Islet precursor cell (in vitro differentiated cells): ENCODE measurements at regions not wholly inside any gene's neighbourhood (a gene's known extent, or its start where the extent isn't known, plus 50 kb on each side); places are given as distances from the start of the nearest gene placed in this dataset.
"Not testable (repeated sequence)": the region's sequence is repeated elsewhere in the genome, so short reads cannot be mapped to it uniquely, and the experiment has no call there.

Experiments
- DNase-seq: peaks from one replicate; pipeline ENCODE4 v3.0.0-alpha.2; 2018

GRCh38 chr13:99766641-99767045 lies 204.9 kb downstream of the ZIC5 start:
- DNase-seq = no peak

DNA sequence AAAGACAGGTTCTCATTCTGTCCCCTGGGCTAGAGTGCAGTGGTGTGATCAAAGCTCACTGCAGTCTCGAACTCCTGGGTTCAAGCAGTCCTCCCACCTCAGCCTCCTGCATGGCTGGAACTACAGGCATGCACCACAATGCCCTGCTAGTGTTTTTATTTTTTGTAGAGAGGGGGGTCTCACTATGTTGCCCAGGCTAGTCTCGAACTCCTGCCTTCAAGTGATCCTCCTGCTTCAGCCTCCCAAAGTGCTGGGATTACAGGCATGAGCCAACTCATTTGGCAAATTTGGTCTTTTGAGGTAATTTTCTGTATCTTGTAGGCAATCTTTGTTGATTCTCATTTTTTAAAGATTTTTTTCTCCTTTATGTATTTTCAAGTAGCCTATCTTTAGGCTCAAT lies 205.7 kb downstream of the ZIC5 start:
- DNase-seq = no peak

- DNase-seq = no peak
These were observed 211.1 kb downstream of the ZIC5 start for GRCh38 chr13:99760456-99760855.

- no peak for DNase-seq
These were observed 212.4 kb downstream of the ZIC5 start for GRCh38 chr13:99759163-99759552.

DNA sequence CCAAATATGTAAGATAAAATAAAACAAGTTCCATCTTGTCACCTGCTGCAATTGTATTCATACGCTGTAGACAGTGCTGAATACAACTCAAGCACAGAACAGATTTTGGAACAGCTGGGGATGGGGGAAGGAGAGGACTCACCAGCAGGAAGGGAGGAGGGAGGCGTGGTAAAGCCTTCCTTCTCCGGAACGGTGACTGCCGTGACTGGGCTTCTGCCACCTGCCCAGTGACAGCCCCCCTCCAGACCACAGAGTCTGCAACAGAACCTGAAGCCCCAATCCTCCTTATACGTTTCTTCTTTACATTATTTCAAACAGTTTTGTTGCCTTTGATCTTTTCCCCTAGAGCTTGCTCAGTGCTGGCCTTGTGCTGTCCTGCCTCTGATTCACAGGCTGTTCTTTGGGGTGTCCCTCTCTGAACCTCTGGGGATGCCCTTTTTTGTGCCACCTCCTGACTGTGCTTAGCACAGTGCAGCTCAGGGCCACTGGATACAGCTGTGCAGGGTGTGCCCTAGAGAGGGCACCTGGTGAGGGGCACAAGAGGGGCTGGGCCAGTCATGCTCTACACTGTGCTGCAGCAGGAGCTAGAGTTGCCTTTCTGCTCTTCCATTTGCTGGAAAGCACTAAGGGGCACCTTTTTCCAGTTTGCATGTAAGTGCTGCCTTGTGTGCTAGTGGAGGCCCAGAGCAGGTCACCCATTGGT lies 213.0 kb downstream of the ZIC5 start:
- no peak for DNase-seq

DNA sequence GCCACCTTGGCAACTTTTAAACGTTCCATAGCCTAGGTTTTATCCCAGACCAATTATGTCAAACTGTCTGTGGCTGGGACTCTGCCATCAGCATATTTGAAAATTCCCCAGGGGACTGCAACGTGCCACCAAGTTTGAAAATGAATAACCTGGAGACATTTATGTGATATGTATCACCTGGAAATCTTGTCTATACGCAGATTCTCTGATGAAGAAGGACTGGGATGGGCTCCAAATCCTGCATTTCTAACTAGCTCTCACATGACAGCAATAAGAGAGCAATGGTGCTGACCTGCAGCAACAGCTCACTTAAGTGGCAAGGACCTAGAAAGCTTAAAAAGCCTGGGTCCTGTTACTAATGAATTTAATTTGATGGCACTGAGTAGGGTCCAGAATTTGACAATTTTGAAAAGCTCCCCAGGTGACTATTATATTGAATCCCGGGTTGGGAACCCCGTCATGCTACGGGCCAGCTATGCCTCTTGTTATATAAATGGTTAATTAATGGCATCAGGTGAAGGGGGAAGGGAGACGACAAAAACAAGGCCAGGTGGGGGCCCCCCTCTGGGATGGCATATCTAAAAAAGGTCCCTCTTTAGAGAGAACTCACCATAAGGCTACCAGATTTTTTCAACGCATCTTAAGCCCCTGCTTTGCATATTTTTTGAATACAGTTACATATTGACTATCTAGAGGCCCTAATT lies 213.7 kb downstream of the ZIC5 start:
- DNase-seq = no peak

DNA sequence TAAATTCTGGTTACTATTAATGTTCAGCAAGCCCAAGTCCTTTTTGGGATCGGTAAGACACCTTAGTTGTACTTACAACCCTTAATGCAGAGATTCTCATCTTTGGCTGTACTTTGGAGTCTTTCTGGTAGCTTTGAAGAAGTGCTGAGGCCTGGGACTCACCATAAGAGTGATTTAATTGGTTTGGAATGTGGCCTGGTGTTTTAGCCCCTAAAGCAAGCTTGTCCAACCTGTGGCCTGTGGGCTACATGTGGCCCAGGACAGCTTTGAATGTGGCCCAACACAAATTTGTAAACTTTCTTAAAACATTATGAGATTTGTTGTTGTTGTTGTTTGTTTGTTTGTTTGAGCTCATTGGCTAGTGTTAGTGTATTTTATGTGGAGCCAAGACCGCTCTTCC lies 215.3 kb downstream of the ZIC5 start:
- DNase-seq = peak; percentile 83

GRCh38 chr13:99754750-99755149 lies 216.8 kb downstream of the ZIC5 start:
- DNase-seq = not testable (repeated sequence)

DNA sequence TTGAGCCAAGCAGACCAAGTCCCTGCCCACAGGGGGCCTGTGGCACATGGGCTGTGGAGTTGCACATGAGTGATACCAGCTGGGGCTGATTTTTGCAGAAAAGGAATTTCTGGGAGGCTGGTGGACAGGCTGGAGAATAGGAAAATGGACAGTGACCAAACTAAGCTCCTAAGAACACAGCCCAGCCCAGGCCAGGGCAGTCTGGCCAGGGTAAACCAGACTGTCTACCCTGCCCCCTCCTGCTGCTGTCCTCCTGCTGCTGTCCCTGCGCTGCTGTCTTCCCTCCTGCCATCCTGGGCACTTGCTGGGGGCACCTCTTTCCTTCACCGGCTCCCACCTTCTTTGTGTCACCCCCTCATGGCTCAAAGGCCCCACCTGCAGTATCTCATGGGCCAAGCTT lies 219.2 kb downstream of the ZIC5 start:
- peak; percentile 32 for DNase-seq

GRCh38 chr13:99751517-99752199 lies 219.9 kb downstream of the ZIC5 start:
- DNase-seq = no peak

- DNase-seq = peak; percentile 11
These were observed 220.6 kb downstream of the ZIC5 start for GRCh38 chr13:99750951-99751350.

DNA sequence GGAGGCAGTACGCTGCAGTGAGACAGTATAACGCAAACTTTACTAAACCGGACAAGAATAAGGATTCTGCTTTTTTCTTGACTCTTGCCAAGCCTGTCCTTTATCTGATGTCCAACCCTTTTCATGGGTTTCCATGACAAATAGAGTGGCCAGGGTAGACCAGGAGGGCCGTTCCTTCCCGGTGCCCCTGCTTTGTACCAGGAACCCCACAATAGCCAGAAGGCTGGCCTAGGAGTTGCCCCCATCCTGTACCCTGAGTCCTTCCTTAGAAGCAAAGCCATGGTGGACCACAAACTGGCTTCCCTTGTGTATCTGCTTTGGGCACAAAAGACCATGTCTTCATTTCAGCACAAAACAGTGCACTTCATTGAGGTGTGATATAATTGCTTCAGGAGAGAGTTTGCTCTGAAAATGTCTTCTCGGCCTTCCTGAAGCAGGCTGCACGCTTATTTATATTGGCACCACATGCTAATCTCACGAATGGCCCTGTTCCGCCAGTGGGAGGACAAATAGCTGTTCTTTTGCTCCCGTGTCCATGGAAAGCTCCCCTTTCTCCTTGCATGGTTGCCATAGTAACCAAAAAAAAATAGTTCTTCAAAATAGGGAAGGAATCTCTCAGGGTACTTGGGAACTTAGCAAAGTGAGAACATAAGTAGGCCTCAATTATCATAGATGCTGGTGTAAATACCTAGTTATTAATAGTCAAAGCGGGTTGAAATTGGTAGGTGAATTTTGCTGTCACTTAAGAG lies 222.1 kb downstream of the ZIC5 start:
- DNase-seq = peak; percentile 30

DNA sequence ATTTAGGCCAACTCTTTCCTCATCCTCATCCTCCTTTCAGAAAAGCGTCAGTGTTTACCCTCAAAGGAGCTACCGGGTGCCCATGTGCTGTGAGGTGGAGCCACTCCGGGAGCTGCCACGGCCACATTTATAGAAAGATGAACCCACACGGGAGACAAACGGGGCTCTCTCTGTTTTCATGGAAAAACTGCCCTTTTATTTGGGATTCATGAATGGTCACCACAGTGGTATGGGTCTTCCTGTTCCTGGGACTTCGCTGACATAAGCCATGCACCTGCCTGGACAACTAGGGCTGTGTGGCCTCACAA lies 224.2 kb downstream of the ZIC5 start:
- DNase-seq = peak; percentile 48

DNA sequence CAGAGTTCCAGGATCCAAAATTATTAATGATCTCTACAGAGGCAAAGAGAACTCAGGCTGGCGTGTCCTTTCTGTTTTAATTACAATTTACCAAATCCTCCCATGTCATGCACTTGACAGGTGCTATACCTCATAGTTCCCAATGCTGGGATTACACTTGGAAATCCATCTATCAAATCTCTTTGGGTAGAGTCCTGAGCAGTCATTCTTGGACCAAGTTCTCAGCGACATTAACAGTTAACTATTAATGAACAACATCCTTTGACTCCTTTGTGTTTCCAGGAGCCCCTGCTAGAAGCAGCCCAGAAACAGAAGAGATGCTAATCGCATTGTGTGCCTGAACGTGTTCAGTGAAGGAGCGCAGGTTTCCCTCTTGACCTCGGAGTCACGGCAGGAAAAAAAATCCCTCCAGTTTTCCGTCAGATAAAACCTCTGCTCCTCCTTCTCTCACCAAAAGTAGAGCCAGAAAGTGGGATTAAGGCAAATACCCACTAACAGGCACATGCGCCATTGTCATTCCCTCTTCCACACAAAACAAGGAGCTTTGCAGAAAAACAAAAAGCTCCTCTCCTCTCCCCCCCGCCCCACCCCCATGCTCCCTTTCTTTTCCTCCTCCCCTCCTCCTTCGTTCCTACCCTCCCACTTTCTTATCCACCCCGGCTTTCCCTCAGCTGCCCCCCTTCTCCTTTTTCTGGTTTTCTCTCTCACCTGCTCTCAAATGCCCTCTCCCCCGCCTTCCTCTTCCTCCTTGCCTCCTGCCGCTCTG lies 224.7 kb downstream of the ZIC5 start:
- DNase-seq = peak; percentile 47

DNA sequence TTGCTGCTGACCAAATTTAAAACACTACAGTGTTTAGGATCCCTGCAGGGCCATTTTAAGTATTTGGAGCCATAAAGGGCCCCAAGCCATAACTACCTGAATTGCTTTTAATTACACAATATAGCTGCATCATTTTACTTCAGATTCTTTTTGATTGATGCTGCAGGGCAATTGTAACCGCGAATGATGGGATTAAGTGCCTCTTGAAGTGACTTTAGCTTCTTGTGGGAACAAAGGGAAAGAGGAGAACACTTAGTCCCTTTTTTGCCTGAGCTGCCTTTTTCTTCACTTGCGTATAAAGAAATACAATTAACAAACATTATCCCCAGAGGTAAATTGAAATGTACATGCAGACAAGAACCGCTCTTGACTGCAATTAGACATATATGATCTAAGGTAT lies 228.5 kb downstream of the ZIC5 start:
- DNase-seq = peak; percentile 22

- peak; percentile 21 for DNase-seq
These were observed 229.6 kb downstream of the ZIC5 start for GRCh38 chr13:99741960-99742359.

DNA sequence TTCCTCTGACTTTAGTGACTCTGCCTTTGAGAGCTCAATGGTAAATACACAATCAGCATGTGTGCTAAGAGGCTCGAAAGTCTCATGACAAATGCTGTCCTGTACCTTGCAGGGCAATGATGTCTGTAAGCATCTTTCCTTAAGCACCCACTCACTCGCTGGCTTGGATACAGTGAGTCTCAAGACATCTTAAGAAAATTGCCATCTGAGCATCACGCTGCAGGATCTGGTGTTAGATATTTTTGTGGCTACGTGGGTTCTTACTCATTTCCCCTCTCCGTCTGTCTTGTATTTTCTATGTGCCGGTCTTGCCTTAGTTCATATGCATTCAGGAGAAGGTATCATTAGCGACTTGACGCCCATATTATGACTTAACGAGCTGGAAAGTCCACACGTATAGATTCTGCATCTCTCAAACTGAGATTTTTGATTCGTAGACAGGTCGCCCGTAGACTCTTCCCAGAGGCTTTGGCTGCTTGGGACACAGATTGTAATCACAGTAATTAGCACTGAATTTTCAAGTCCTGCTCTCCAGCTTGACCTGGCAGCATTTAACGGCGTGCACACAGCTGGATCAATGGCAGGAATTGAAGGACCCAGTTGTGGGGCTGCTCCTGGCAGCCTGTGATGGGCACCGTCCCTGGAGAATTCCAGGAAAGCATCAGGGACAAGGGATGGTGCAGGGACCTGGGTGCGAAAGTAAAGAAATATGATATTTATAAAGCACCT lies 231.2 kb downstream of the ZIC5 start:
- peak; percentile 55 for DNase-seq

DNA sequence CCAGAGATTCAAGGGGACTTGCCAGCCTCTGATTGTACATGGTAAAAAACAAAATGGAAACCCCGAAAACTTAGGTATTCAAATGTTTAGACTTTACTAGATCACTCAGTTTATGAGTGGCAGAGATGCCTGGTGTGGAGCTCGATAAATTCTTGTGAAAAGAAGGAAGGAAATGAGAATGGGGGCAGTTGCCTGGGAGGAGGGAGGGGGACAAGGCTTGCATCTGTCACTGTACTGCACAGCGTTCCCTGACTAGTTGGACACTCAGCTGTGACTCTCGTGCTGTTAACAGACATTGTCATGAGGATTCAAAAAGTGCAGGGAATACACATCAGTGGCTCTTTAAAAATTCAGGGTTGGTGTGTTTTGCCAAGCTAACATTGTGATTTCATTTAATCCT lies 232.9 kb downstream of the ZIC5 start:
- DNase-seq = no peak

DNA sequence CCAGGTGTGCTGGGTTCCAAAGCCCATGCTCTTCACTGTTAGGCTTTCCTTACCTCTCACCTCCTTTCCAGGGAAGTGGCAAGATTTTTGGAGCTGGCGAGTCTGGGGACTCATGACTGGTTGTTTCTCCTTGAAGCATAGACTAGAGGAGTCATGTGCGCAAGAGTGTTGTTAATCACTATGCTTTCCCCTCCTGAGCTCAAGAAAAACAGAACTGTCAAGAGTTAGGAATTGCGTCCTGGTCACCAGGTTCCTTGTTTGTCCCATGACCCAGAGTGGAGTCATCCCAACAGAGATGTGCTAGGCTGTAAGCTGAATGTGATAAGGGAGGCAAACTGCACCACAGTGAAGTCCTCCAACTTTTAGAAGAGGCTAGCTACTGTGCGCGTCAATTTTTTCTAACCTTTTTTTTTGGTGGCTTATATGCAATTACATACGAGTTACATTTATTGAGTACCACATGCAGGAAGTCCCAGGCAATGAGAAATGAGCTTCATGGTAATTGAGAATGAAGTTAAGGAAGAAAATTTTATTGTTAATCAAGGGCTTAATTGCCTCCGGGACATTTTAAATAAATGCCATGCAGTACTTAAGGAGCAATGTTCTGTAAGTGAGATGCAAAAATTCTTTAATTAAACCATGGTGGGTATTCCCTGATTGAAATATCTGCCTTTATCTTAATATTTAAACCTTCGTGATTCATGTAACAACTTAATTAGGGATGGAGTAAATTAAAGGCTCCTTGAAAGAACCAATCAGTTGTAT lies 233.9 kb downstream of the ZIC5 start:
- DNase-seq = peak; percentile 54

DNA sequence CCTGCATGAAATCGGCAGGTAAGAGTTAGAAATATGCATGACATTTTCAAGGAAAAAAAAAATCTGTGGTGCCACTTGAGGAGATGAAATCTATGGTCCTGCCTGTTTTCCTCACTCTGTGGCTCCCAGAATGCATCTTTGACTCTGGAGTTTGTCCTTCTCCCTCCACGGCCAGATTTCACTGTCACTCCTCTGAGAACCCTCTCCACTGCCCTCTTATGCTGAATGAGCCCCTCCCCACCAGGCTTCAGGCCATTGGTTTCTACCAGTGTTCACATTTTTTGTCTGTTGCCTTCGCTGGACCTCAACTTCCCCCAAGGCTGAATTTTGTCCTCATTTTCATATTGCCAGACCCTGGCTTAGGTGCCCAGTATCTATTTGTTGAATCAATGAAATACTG lies 235.0 kb downstream of the ZIC5 start:
- peak; percentile 43 for DNase-seq

GRCh38 chr13:99734013-99734693 lies 232.9 kb downstream of the TM9SF2 start:
- DNase-seq = peak; percentile 18
